HEK293T (cell line): ENCODE measurements at regions not wholly inside any gene's neighbourhood (a gene's known extent, or its start where the extent isn't known, plus 50 kb on each side); places are given as distances from the start of the nearest gene placed in this dataset.

Experiments
- CTCF ChIA-PET: fragments of 350-600 bp; formaldehyde crosslinking; extraction: SDS; loops from one replicate; lab custom pipeline; 2021; ENCODE audit warnings: antibody characterized with exemption, inconsistent platforms; lab: Yijun Ruan, JAX
- POLR2A ChIA-PET: fragments of 350-600 bp; formaldehyde crosslinking; extraction: SDS; loops from one replicate; lab custom pipeline; 2020; ENCODE audit warnings: antibody characterized with exemption, inconsistent platforms; lab: Yijun Ruan, JAX
- DNase-seq: peaks from one replicate; pipeline ENCODE4 v3.0.0; 2012; ENCODE audit warnings: mixed read lengths; ENCODE audit errors: extremely low spot score
- ARNT ChIP-seq: fragments of 450-650 bp; IDR thresholded peaks from 2 replicates; pipeline ENCODE4 v1.6.1; 2017; ENCODE audit warnings: mild to moderate bottlenecking
- BHLHE40 ChIP-seq: fragments of 450-650 bp; IDR thresholded peaks from 2 replicates; pipeline ENCODE4 v1.6.1; 2016; ENCODE audit warnings: mild to moderate bottlenecking, moderate library complexity, borderline replicate concordance
- CTBP1 ChIP-seq: fragments of 450-650 bp; IDR thresholded peaks from 2 replicates; pipeline ENCODE4 v1.6.1; 2016; ENCODE audit warnings: borderline replicate concordance
- ELF4 ChIP-seq: fragments of 450-650 bp; IDR thresholded peaks from 2 replicates; pipeline ENCODE4 v1.6.1; 2017; ENCODE audit warnings: antibody characterized with exemption
- FOXA1 ChIP-seq: fragments of 450-650 bp; IDR thresholded peaks from 2 replicates; pipeline ENCODE4 v1.6.1; 2016; ENCODE audit warnings: mild to moderate bottlenecking
- FOXK2 ChIP-seq: fragments of 450-650 bp; IDR thresholded peaks from 2 replicates; pipeline ENCODE4 v1.6.1; 2016; ENCODE audit warnings: mild to moderate bottlenecking
- FOXM1 ChIP-seq: fragments of 450-650 bp; IDR thresholded peaks from 2 replicates; pipeline ENCODE4 v1.6.1; 2017; ENCODE audit warnings: mild to moderate bottlenecking, borderline replicate concordance
- HDGF ChIP-seq: fragments of 450-650 bp; IDR thresholded peaks from 2 replicates; pipeline ENCODE4 v1.6.1; 2017; ENCODE audit warnings: antibody characterized with exemption, borderline replicate concordance
- L3MBTL2 ChIP-seq: fragments of 450-650 bp; conservative IDR thresholded peaks from 2 replicates; pipeline ENCODE4 v1.6.1; 2016; ENCODE audit warnings: mild to moderate bottlenecking
- LEF1 ChIP-seq: fragments of 450-650 bp; IDR thresholded peaks from 2 replicates; pipeline ENCODE4 v1.6.1; 2017; ENCODE audit warnings: mild to moderate bottlenecking, borderline replicate concordance
- NFRKB ChIP-seq: fragments of 450-650 bp; IDR thresholded peaks from 2 replicates; pipeline ENCODE4 v1.6.1; 2016; ENCODE audit warnings: mild to moderate bottlenecking, moderate library complexity
- PKNOX1 ChIP-seq: fragments of 450-650 bp; IDR thresholded peaks from 2 replicates; pipeline ENCODE4 v1.6.1; 2016
- SP1 ChIP-seq: fragments of 450-650 bp; IDR thresholded peaks from 2 replicates; pipeline ENCODE4 v1.6.1; 2017
- SUZ12 ChIP-seq: fragments of 450-650 bp; IDR thresholded peaks from 2 replicates; pipeline ENCODE4 v1.6.1; 2016; ENCODE audit warnings: mild to moderate bottlenecking
- TARDBP ChIP-seq: fragments of 450-650 bp; IDR thresholded peaks from 2 replicates; pipeline ENCODE4 v1.6.1; 2016
- ZNF384 ChIP-seq: fragments of 450-650 bp; IDR thresholded peaks from 2 replicates; pipeline ENCODE4 v1.6.1; 2016

- TF ChIP-seq SP1 (no peak), LEF1 (no peak), NFRKB (no peak), PKNOX1 (no peak), TARDBP (no peak), FOXA1 (no peak), FOXK2 (no peak), CTBP1 (no peak), ARNT (no peak), BHLHE40 (no peak), ELF4 (no peak), HDGF (no peak), ZNF384 (no peak), SUZ12 (no peak), FOXM1 (no peak), L3MBTL2 (no peak)
- CTCF ChIA-PET: no interaction called here
- POLR2A ChIA-PET: no interaction called here
Observed at GRCh38 chr2:66273933-66274490, 160.9 kb upstream of the MEIS1 start.

GRCh38 chr2:66272751-66273150 is 162.2 kb upstream of the MEIS1 start:
- ChIA-PET CTCF (no interaction called here), POLR2A (no interaction called here)
- TF ChIP-seq FOXM1 (no peak), PKNOX1 (peak; percentile 73)
- no peak for DNase-seq

More at GRCh38 chr2:66273933-66274490, 160.9 kb upstream of the MEIS1 start:
- no peak for DNase-seq

GRCh38 chr2:66271777-66272176 is 163.1 kb upstream of the MEIS1 start:
- POLR2A ChIA-PET: no interaction called here

GRCh38 chr2:66270247-66270646 is 164.7 kb upstream of the MEIS1 start:
- ChIA-PET POLR2A (no interaction called here), CTCF (no interaction called here)
- no peak for DNase-seq
- TF ChIP-seq FOXM1: no peak
- TF ChIP-seq ARNT: no peak
- TF ChIP-seq ELF4: no peak
- TF ChIP-seq FOXA1: no peak
- TF ChIP-seq FOXK2: no peak
- no peak for TF ChIP-seq ZNF384
- TF ChIP-seq LEF1: no peak
- no peak for TF ChIP-seq SUZ12
- TF ChIP-seq TARDBP: no peak
- no peak for TF ChIP-seq L3MBTL2
- no peak for TF ChIP-seq NFRKB
- TF ChIP-seq BHLHE40: no peak
- no peak for TF ChIP-seq CTBP1

More at GRCh38 chr2:66271777-66272176, 163.1 kb upstream of the MEIS1 start:
- TF ChIP-seq ELF4 (no peak), CTBP1 (no peak), FOXA1 (no peak), LEF1 (no peak), SUZ12 (no peak), PKNOX1 (peak; percentile 72), BHLHE40 (no peak)
- CTCF ChIA-PET: no interaction called here
- no peak for DNase-seq

GRCh38 chr2:66269166-66269565 is 165.8 kb upstream of the MEIS1 start:
- ChIA-PET POLR2A (no interaction called here), CTCF (interaction anchor here (0.6 kb wide), 1 partner anchor 657 kb away, joined by 5 read pairs; no protein-coding TSS in a partner anchor)
- no peak for DNase-seq
- TF ChIP-seq FOXM1 (no peak), FOXK2 (no peak), HDGF (no peak), CTBP1 (no peak), ZNF384 (no peak), SP1 (no peak), PKNOX1 (no peak), LEF1 (no peak), ELF4 (no peak), FOXA1 (no peak), SUZ12 (no peak), BHLHE40 (no peak), L3MBTL2 (no peak), TARDBP (no peak), NFRKB (no peak)

- POLR2A ChIA-PET: no interaction called here
- no peak for DNase-seq
- TF ChIP-seq ARNT (no peak), ZNF384 (no peak), CTBP1 (no peak), FOXK2 (no peak), SUZ12 (no peak), PKNOX1 (no peak), SP1 (no peak), BHLHE40 (no peak), FOXM1 (no peak)
- CTCF ChIA-PET: interaction anchor here (0.6 kb wide), 1 partner anchor 658 kb away, joined by 5 read pairs; no protein-coding TSS in a partner anchor
Observed at GRCh38 chr2:66268756-66269155, 166.2 kb upstream of the MEIS1 start.
